H1 (cell line): ENCODE measurements at regions not wholly inside any gene's neighbourhood (a gene's known extent, or its start where the extent isn't known, plus 50 kb on each side); places are given as distances from the start of the nearest gene placed in this dataset.

Experiments used
- CTCF ChIA-PET: fragments of 300-600 bp; sonication (Branson Sonifier 250); formaldehyde crosslinking; loops from one replicate; lab custom pipeline; 2021; ENCODE audit not compliant: partially characterized antibody; lab: Charles Lee
- POLR2A ChIA-PET: fragments of 300-600 bp; sonication (Branson Sonifier 250); formaldehyde crosslinking; loops from one replicate; lab custom pipeline; 2021; ENCODE audit warnings: inconsistent platforms; ENCODE audit not compliant: partially characterized antibody; lab: Charles Lee
- DNase-seq, 2 experiments: peaks; one replicate each; pipeline versions ENCODE4 v3.0.0 to v3.0.0-alpha.2; 2010 to 2022; ENCODE audit warnings: low spot score in 2 of 2, low read depth in 1 of 2, mixed read lengths in 1 of 2
- FAIRE-seq: peaks from 2 replicates; lab custom pipeline; 2011; peaks lifted over from hg19 to GRCh38; lab: Jason Lieb, UNC
- H2AFZ ChIP-seq: 2 replicates; pipeline ENCODE4 v1.8.1; 2012; ENCODE audit warnings: low read length, inconsistent platforms
- H2AK5ac ChIP-seq: 2 replicates; pipeline ENCODE4 v1.6.1; 2013; ENCODE audit warnings: low read depth, low read length
- H2BK120ac ChIP-seq: replicated peaks from 2 replicates; pipeline ENCODE3; 2013; ENCODE audit warnings: low read depth, low read length, inconsistent platforms
- H2BK12ac ChIP-seq: 2 replicates; pipeline ENCODE4 v1.6.1; 2013; ENCODE audit warnings: low read depth, low read length
- H2BK15ac ChIP-seq: 2 replicates; pipeline ENCODE4 v1.6.1; 2013; ENCODE audit warnings: low read length
- H2BK20ac ChIP-seq: 2 replicates; pipeline ENCODE4 v1.6.1; 2013; ENCODE audit warnings: low read length
- H2BK5ac ChIP-seq: 2 replicates; pipeline ENCODE4 v1.6.1; 2013; ENCODE audit warnings: low read depth, low read length
- H3K14ac ChIP-seq: 2 replicates; pipeline ENCODE4 v1.6.1; 2013; ENCODE audit warnings: inconsistent platforms; ENCODE audit not compliant: insufficient read length
- H3K18ac ChIP-seq: 2 replicates; pipeline ENCODE4 v1.6.1; 2013; ENCODE audit warnings: low read length; ENCODE audit errors: extremely low read depth
- H3K23ac ChIP-seq: 2 replicates; pipeline ENCODE4 v1.6.1; 2013; ENCODE audit warnings: inconsistent platforms; ENCODE audit not compliant: insufficient read length
- H3K23me2 ChIP-seq: 2 replicates; pipeline ENCODE4 v1.6.1; 2013; ENCODE audit warnings: low read depth, low read length
- H3K27ac ChIP-seq: 2 replicates; pipeline ENCODE4 v1.6.1; 2011; ENCODE audit warnings: low read depth, low read length, inconsistent platforms
- H3K27me3 ChIP-seq, 4 experiments: replicated peaks in 1 of 4; 1 replicate in 1 of 4; 2 replicates in 3 of 4; pipeline versions ENCODE4 v1.6.1 to v1.8.1; 2011 to 2013; ENCODE audit warnings: low read length in 3 of 4, mild to moderate bottlenecking in 3 of 4, inconsistent platforms in 2 of 4, mixed read lengths in 2 of 4, moderate library complexity in 1 of 4; ENCODE audit not compliant: control insufficient read depth in 3 of 4, insufficient read depth in 3 of 4; ENCODE audit errors: extremely low read depth in 1 of 4
- H3K36me3 ChIP-seq, 4 experiments: 2 replicates each; pipeline versions ENCODE4 v1.6.1 to v1.8.1; 2011 to 2013; ENCODE audit warnings: mild to moderate bottlenecking in 4 of 4, low read length in 3 of 4, moderate library complexity in 2 of 4, control low read depth in 1 of 4, inconsistent platforms in 1 of 4; ENCODE audit not compliant: insufficient read depth in 4 of 4, control insufficient read depth in 2 of 4
- H3K4ac ChIP-seq: replicated peaks from 2 replicates; pipeline ENCODE3; 2013; ENCODE audit warnings: low read length, low read depth, mixed read lengths, inconsistent platforms; ENCODE audit not compliant: insufficient read length
- H3K4me1 ChIP-seq, 4 experiments: replicated peaks in 1 of 4; 1 replicate in 1 of 4; 2 replicates in 3 of 4; pipeline versions ENCODE4 v1.6.1 to v1.8.1; 2011 to 2013; ENCODE audit warnings: low read length in 3 of 4, inconsistent platforms in 2 of 4, mixed read lengths in 1 of 4; ENCODE audit not compliant: insufficient read depth in 4 of 4, control insufficient read depth in 3 of 4
- H3K4me2 ChIP-seq, 2 experiments: 2 replicates each; pipeline versions ENCODE4 v1.6.1 to v1.8.1; 2011 to 2013; ENCODE audit warnings: low read depth in 2 of 2, low read length in 2 of 2, control low read depth in 1 of 2, inconsistent platforms in 1 of 2, mild to moderate bottlenecking in 1 of 2; ENCODE audit not compliant: insufficient read depth in 1 of 2
- H3K4me3 ChIP-seq, 4 experiments: fragments of 200-600, 300-600 bp in 1 of 4; sonication (generic), shearing (Covaris generic), sonication (Bioruptor Twin) in 1 of 4; 2 replicates each; pipeline versions ENCODE4 v1.5.1 to v1.8.1; 2011 to 2016; ENCODE audit warnings: low read length in 4 of 4, low read depth in 3 of 4, control low read depth in 2 of 4, inconsistent platforms in 2 of 4, mild to moderate bottlenecking in 2 of 4, mixed read lengths in 1 of 4, moderate library complexity in 1 of 4; ENCODE audit not compliant: insufficient read depth in 2 of 4; ENCODE audit errors: extremely low read depth in 1 of 4
- H3K56ac ChIP-seq: replicated peaks from 2 replicates; pipeline ENCODE3; 2013; ENCODE audit warnings: low read depth, mild to moderate bottlenecking, mixed read lengths, low read length, inconsistent platforms; ENCODE audit not compliant: insufficient read length
- H3K79me1 ChIP-seq: 2 replicates; pipeline ENCODE4 v1.6.1; 2013; ENCODE audit warnings: low read depth, low read length, control low read depth
- H3K79me2 ChIP-seq, 2 experiments: 2 replicates each; pipeline versions ENCODE4 v1.6.1 to v1.8.1; 2012 to 2013; ENCODE audit warnings: low read length in 2 of 2, mild to moderate bottlenecking in 2 of 2, inconsistent platforms in 1 of 2; ENCODE audit not compliant: insufficient read depth in 2 of 2, control insufficient read depth in 1 of 2
- H3K9ac ChIP-seq, 4 experiments: replicated peaks in 1 of 4; 1 replicate in 1 of 4; 2 replicates in 3 of 4; pipeline versions ENCODE4 v1.6.1 to v1.8.1; 2011 to 2013; ENCODE audit warnings: low read depth in 3 of 4, low read length in 3 of 4, control low read depth in 2 of 4, mild to moderate bottlenecking in 2 of 4, moderate library complexity in 2 of 4, inconsistent platforms in 1 of 4; ENCODE audit errors: extremely low read depth in 1 of 4
- H3K9me3 ChIP-seq, 2 experiments: 2 replicates each; pipeline versions ENCODE4 v1.6.1 to v1.8.1; 2012 to 2013; ENCODE audit warnings: mild to moderate bottlenecking in 2 of 2, moderate library complexity in 2 of 2, control low read depth in 1 of 2, inconsistent platforms in 1 of 2, low read depth in 1 of 2, low read length in 1 of 2, mixed read lengths in 1 of 2; ENCODE audit not compliant: insufficient read depth in 2 of 2
- H4K20me1 ChIP-seq, 2 experiments: replicated peaks in 1 of 2; 2 replicates each; pipeline versions ENCODE3 to v1.8.1; 2011 to 2013; ENCODE audit warnings: inconsistent platforms in 2 of 2, low read length in 2 of 2, mild to moderate bottlenecking in 1 of 2; ENCODE audit not compliant: insufficient read depth in 2 of 2, control insufficient read depth in 1 of 2
- H4K5ac ChIP-seq: 2 replicates; pipeline ENCODE4 v1.6.1; 2013; ENCODE audit warnings: low read length, low read depth, mixed read lengths, inconsistent platforms; ENCODE audit not compliant: insufficient read length
- H4K8ac ChIP-seq: 2 replicates; pipeline ENCODE4 v1.8.0; 2013; ENCODE audit warnings: mild to moderate bottlenecking, moderate library complexity, low read length, inconsistent platforms; ENCODE audit not compliant: insufficient read depth; ENCODE audit errors: extremely low read depth
- H4K91ac ChIP-seq: replicated peaks from 2 replicates; pipeline ENCODE3; 2013; ENCODE audit warnings: low read length, mixed read lengths, inconsistent platforms; ENCODE audit not compliant: insufficient read length
- ATF2 ChIP-seq: IDR thresholded peaks from 2 replicates; pipeline ENCODE4 v1.6.1; 2012; ENCODE audit warnings: low read length, inconsistent platforms
- CHD1 ChIP-seq: IDR thresholded peaks from 2 replicates; pipeline ENCODE4 v1.6.1; 2012; ENCODE audit warnings: low read depth, low read length, improper control_type of control experiment
- GTF2F1 ChIP-seq: IDR thresholded peaks from 2 replicates; pipeline ENCODE4 v1.6.1; 2012; ENCODE audit warnings: low read depth, low read length, improper control_type of control experiment, borderline replicate concordance
- HDAC2 ChIP-seq, 2 experiments: fragments of 300-600 bp in 1 of 2; sonication (generic) in 1 of 2; IDR thresholded peaks; 2 replicates each; pipeline ENCODE4 v1.6.1; 2011 to 2012; ENCODE audit warnings: low read depth in 2 of 2, low read length in 2 of 2, mild to moderate bottlenecking in 2 of 2, moderate library complexity in 2 of 2, borderline replicate concordance in 1 of 2, inconsistent platforms in 1 of 2
- PHF8 ChIP-seq: fragments of 200-600 bp; sonication (generic); conservative IDR thresholded peaks from 2 replicates; pipeline ENCODE4 v1.7.1; 2012; ENCODE audit warnings: low read depth, mild to moderate bottlenecking, inconsistent platforms, low read length, moderate library complexity
- TAF1 ChIP-seq: IDR thresholded peaks from 2 replicates; pipeline ENCODE4 v1.6.1; 2011; ENCODE audit warnings: mild to moderate bottlenecking, low read depth, low read length

- no peak overlapping the region for H3K14ac ChIP-seq
- H3K27me3 ChIP-seq: no peaks in the 10 kb centered on the region
- no peak overlapping the region for H4K8ac ChIP-seq
- no peak overlapping the region for H3K56ac ChIP-seq
- no peaks in the 10 kb centered on the region for H3K79me2 ChIP-seq
- DNase-seq: no peak
- no peak overlapping the region for H3K4ac ChIP-seq
- H4K20me1 ChIP-seq: no peaks in the 10 kb centered on the region
- H2BK120ac ChIP-seq: no peak overlapping the region
- CTCF ChIA-PET: interaction anchor here (1.3 kb wide), 1 partner anchor 9 kb away, joined by 5 read pairs; no protein-coding TSS in a partner anchor
- no peak overlapping the region for H4K91ac ChIP-seq
- H3K23ac ChIP-seq: no peak overlapping the region
- no peak for TF ChIP-seq ATF2
- TF ChIP-seq TAF1: no peak
- no peak for TF ChIP-seq CHD1
- no peak for TF ChIP-seq HDAC2 (IDR thresholded peaks at IDR 0.05; ENCODE audit: borderline replicate concordance in 1 of 2, low read depth in 2 of 2, low read length in 2 of 2)
- TF ChIP-seq GTF2F1: no peak
- TF ChIP-seq PHF8: no peak
- TF ChIP-seq, all 59 proteins: peak for 0
- H3K9me3 ChIP-seq: no peaks in the 10 kb centered on the region
- no peak overlapping the region for H3K4me2 ChIP-seq
- H3K23me2 ChIP-seq: no peaks in the 10 kb centered on the region
- H3K4me1 ChIP-seq: no peaks in the 10 kb centered on the region
- no peaks in the 10 kb centered on the region for H3K36me3 ChIP-seq
- H3K4me3 ChIP-seq: no peak overlapping the region
- H2BK20ac ChIP-seq: no peak overlapping the region
- no peak overlapping the region for H4K5ac ChIP-seq
- no peak overlapping the region for H3K9ac ChIP-seq
- no peak overlapping the region for H2BK12ac ChIP-seq
- H2AK5ac ChIP-seq: no peak overlapping the region
- POLR2A ChIA-PET: no interaction called here
- no peak overlapping the region for H2BK5ac ChIP-seq
- no peak overlapping the region for H3K18ac ChIP-seq
- no peaks in the 10 kb centered on the region for H3K79me1 ChIP-seq
- no peak overlapping the region for H2AFZ ChIP-seq
- H2BK15ac ChIP-seq: no peak overlapping the region
- H3K27ac ChIP-seq: no peak overlapping the region
- no peak for FAIRE-seq
These were observed 323.7 kb downstream of the SLC4A3 start for GRCh38 chr2:219951099-219951498.
